Femur (tissue), 1 donor: ENCODE measurements at regions not wholly inside any gene's neighbourhood (a gene's known extent, or its start where the extent isn't known, plus 50 kb on each side); places are given as distances from the start of the nearest gene placed in this dataset.
"Not testable (repeated sequence)": the region's sequence is repeated elsewhere in the genome, so short reads cannot be mapped to it uniquely, and the experiment has no call there.

ENCODE experiments used
- DNase-seq: peaks from one replicate; pipeline ENCODE4 v3.0.0-alpha.2; 2017

DNA sequence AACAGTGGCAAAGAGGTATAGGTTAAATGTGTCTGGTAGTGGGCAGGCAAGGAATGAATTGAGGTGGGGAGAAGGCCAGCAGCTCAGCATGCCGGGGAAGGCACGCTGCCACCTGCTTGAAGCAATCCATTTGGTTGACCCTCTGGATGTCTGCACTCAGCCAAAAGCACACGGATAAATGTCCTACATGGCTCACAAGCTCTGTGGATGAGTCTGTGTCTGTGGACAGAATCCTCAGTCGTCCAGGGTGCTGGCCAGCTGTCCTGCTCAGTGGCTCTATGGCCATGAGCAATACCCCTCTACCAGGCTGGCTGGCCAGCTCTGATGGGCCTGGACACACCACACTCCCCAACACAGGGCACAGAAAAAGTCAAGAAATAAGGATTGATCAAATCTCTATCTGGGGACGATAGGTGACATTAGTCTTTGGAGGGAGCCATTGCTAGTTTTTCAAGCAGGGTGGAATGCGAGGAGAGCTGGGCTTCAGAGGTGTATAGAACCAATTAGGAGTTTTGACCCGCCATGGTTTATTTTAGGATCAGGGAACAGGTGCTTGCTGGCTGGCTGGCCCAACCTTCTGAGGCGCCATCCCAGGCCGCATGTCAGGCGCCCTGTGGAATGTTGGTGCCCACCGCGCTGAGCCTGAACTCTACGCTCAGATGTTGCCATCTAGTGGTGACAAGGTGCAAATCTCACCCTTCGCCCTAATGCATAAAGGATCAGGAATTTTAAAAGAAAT lies 493.4 kb downstream of the TNS3 start:
- peak; percentile 74 for DNase-seq

GRCh38 chr7:47087866-47088265 lies 494.0 kb downstream of the TNS3 start:
- DNase-seq = no peak

DNA sequence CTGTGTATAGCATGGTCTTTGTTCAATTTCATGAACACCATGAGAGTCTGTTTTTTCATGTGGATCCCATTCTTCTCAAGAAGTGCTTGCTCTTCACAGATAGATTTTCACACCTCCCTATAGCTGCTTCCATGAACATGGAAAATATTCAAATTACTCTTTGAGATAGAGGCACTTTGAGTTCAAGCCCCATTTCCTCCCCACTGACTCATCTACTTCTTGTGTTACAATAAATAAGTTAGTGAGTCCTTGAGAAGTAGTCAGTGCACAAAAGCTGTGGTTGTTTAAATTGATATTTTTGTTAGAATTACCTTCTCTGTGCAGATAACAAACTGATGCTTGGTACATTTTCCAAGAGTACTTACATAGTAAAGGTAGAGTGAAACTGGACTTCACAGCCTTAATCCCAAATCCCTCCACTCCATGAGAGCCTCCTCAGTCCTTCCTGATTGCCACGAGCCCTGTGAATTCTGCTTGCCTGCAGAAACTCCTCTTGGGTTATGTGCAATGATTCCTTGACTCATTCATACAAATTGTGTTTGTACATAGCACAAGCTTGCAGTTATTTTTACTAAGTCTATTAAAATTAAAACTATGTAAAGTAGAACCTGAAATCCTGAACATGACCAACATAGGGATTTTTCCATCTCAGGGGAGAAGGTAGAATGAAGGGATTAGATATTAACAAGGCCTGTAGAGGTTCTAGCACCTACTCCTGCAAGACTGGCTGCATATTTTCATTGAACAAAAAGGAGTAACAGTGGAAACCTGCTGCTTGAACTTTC lies 496.2 kb downstream of the TNS3 start:
- DNase-seq = no peak

DNA sequence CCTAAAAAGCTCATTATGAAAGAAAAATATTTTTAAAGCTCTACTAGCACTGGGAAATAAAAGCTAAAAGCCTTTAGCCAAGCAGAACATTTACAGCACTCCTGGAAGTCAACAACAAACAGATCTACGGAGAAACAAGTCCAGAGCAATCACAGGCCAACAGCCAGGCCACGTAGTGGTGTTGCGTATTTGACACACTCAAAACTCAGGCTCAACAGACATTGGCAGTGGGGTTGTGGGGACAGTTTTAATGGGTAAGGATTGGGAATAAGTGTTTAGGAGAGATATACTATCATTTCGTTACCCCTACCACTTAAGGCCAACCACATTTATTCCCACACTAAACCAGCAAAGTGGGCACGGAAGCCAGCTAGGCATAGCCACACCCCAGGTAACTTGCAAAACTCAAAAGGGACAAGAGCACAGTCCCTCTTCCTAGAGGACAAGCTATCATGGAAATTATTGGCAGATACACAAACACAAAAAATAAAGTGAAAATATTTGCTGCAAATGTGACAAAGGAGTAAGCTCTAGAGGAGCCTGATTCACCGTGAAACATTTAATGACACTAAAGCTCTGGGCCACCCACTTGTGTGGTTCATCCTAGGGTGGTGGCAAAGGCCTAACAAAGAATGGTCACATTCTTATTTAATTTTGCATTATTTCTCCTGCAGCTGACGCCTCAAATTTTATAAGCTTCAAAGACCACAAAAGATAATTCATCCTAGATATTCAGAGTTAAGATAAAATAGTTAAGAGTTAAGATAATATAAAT lies 498.2 kb downstream of the TNS3 start:
- DNase-seq = no peak

DNA sequence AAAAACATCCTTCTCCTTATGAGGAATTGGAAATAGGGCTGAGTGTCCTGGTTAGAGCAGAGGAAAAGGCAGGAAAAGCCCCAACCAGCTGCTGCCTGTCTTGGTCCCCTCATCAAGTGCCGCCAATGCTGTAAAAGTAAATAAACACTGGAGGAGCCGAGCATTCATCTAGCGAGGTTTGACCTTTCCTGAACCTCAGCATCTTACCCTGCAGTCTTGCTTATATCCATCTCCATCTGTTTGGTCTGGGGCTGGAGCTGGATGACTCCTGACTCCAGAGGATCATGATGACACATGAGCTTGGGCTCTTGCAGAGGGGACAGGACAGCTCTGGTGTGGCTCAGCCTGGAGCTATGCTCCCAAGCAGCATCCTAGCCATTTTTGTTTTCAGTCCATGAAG lies 501.1 kb downstream of the TNS3 start:
- no peak for DNase-seq

DNA sequence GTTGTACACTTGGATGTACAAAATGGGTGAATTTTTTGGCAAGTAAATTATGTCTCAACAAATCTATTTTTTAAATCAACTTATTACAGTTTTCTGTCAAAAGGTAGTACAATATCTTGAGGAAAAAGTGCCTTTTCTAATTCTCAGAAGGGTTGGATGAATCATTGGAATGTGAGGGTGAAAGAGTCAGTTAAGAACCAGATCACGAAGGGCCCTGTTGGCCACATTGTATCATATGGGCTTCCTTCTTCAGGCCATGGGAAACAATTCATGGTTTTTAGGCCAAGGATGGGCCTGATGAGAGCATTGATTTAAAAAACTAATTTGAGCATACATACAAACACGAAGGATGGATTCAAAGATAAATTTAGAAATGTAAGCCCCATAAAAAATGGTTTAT lies 503.7 kb downstream of the TNS3 start:
- DNase-seq = no peak

- DNase-seq = no peak
These were observed 507.2 kb downstream of the TNS3 start for GRCh38 chr7:47074702-47075153.

DNA sequence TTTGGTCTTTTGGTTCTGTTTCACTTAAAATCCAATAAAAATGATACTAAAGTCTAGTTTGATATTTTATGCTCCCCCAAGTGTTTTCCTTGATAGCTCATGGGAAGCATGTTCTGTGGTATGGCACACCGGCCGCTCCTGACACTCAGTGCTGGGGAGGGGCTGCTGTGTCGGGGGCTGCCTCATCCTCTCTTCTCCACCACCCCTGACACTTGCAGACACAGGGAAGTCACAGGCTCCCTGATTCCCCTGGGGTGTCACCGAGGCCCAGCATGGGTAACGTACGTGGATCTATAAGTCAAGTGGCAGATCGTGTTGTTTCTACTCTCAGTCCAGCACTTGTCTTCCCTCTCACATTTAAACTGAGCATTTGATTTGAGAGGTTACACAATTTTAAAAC lies 508.6 kb downstream of the TNS3 start:
- no peak for DNase-seq

GRCh38 chr7:47071866-47072265 lies 510.0 kb downstream of the TNS3 start:
- DNase-seq = no peak

DNA sequence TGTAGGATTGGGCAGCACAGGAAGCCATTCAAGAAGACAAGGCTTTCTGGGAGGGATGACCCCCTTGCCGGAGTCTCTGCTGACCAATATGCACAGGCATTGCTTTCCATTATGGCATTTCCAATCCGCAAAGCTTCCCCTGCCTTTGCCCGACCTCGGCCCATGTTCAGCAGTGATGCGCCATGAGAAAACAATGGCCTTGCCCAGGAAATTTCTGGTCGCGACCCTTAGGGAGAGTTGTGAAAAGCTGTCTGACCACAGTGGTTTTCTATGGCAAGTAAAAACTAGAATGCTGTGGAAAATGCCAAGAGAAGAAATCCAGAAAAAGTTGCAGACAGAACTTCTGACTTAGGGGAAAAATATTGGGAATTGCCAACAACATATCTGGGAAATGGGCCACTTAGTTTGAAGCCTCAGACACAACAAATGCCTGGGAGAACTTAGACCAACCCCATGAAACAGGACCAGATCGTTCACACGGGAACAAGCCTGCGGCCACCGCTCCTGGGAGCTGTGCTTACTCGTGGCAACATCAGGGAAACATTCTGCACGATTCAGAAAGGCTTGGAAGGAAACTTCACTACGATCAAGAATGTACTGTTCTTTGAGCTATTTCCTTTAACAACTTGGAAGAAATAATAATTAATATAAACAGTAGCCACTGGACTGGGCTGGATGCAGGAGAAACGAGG lies 512.4 kb downstream of the TNS3 start:
- DNase-seq = no peak

DNA sequence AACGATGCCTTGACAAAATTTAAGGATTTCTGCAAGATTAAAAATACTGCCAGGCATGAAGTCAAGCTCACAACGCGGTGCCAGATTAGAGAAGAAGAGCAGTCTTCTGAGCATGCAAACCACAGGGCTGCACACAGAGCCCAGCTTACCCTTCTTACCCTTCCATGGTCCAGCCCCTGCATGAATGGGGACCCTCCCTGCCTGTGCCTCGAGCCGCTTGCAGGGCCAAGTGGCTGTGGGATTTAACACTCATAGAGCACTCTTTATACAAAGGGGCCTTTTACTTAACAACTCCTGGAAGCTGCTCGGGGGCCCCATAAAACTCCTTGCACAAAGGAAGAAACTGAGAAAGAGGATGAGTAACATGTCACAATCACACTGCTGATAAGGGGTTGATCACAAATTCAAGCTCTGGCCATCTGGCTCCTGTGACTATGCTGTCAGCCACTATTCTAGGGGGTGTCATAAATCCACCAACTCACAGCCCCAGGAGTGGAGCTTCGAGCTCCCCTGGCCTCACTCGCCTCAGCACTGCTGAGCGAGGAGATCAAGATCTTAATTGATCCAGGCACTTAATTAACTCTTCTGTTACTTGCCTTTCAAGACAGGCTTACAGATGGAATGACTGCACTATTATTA lies 514.8 kb downstream of the TNS3 start:
- no peak for DNase-seq

- DNase-seq = no peak
These were observed 525.2 kb downstream of the TNS3 start for GRCh38 chr7:47056731-47057130.

DNA sequence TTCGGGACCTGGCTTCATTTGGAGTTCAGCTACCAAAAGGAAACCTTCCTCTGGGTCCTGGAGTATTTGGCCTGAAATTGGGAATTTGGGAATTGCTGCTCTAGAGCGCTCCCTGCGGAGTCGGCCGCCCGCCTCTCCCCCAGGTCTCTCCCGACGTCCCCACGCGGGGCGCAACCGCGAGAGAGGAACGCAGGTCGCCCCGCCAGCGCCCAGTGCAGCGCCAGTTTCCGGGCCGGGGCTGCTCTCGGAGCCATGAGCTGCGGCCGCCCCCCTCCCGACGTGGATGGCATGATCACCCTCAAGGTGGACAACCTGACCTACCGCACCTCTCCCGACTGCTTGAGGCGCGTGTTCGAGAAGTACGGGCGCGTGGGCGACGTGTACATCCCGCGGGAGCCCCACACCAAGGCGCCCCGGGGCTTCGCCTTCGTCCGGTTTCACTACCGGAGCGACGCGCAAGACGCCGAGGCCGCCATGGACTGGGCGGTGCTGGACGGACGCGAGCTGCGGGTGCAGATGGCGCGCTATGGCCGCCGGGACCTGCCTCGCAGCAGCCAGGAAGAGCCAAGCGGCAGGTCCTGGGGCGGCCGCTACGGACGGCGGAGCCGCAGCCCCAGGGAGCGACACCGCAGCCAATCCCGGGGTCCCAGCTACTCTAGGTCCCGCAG lies 529.2 kb downstream of the TNS3 start:
- not testable (repeated sequence) for DNase-seq

DNA sequence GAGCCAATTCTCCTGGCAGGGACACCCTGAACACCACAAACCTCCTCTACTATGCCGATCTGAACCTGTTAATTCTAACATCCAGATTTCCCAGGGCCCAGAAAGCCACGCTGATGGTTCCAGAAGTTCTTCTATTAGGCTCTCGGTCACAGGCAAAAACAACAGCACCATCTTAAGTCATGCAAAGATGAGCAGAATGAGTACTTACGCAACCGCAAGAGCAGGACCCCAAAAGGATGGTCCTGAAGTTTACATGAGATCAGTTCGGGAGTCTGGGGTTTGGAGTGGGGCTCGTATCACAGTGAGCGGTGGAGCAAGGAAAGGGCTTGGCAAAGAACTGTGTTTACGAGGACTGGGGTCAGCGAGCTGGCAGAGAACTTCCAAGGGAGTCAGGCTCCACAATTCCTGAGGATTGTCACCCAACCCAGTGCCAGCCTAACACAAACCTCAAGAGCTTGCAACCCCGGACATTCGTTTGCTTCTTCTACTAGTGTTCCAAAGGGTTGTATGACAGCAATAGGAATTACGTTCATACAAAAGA lies 532.6 kb downstream of the TNS3 start:
- DNase-seq = no peak

DNA sequence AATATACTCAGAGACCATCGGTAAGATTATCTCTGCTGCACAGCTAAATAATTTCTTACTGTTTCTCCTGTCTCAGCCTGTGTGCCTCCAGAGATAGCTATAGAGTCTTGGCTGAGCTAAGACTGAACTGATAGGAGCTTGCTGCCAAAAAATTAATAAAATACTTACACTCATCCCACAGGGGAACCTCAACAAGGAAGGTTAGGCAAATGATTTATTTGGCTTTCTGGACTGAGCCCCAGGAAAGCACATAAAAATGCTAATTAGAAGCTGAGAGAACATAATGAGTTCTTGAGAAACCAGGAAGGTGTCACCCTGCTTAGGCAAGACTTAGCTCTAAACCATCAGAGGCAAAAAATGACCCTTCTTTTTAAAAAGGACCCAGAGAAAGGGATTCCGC lies 534.5 kb downstream of the TNS3 start:
- no peak for DNase-seq

- DNase-seq = no peak
These were observed 535.0 kb downstream of the TNS3 start for GRCh38 chr7:47046949-47047348.

DNA sequence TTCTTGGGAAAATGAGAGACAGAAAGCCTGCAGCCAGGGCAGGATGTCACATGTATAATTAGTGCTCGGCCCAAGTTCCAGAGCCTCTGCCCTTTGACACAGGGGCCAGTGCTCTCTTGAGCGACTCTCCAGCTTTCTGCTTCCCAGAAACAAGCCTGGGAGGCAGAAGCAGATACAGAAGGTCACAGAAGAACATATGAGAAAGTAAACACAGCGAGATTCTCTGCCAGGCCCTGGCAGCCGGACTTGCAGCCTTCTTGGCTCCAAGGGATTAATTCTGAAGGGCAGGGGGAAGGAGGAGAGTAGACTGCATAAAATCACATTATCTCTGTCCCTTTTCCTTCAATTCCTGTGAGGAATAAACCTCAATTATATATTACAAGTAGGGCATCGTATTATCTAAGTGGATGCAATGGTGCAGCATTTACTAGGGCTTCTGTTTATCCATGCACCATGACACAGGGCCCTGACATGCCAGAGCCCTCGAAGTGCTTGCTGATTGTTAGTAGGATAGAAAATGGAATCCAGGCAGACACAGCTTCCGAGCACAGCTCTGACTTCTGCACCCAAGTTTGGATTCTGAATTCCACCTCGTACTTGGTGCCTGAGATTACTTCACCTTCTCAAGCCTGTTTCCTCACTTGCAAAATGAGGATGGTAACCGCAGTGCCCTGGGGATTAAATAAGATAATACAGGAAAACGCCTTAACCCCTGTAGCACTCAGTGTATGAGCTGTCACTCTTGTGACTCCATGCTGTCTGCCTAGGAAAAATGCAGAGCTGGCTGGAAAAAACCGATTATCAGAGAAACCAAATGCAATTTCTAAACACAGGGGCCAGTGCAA lies 536.5 kb downstream of the TNS3 start:
- no peak for DNase-seq

DNA sequence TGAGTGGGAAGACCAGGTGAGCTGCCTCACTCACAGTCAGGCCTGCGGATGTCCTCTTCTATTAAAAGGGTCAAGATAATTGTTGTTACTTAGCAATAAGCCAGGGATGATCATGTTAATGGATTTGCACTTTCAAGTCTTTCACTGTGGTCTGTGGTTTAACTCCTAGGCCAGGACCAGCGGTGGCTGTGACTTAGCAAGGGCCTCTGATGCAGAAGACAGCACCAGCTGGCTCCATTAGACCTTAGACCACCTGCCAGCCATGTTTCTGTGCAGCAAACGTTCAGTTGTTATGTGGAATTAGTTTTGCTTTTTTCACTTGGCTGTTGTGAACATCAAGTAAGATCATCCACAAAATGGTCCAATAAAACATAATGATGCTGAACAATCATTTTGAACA lies 537.3 kb downstream of the TNS3 start:
- DNase-seq = no peak

DNA sequence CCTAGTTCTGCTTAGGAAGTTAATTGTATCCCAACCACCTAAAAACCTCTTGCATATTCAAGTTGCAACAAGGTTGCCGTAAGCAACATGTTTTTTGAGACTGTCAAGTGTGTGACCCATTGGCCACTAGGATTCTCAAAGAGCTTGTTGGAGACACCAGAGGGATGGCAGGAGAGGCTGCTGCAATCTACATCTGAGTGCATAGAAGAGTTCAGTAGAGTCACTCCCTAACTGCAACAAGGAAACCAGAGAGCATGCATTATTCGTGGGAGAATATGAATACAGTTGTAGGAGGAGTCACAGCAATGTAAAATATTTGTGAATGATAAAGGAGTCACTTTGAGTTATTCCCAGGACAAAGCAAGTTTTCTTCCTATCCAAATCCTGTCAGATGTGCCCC lies 538.6 kb downstream of the TNS3 start:
- DNase-seq = no peak

- no peak for DNase-seq
These were observed 539.2 kb downstream of the TNS3 start for GRCh38 chr7:47042669-47043068.
